Kidney (tissue), 13 donors: ENCODE measurements at regions not wholly inside any gene's neighbourhood (a gene's known extent, or its start where the extent isn't known, plus 50 kb on each side); places are given as distances from the start of the nearest gene placed in this dataset.

ENCODE experiments used
- DNase-seq, 5 donors: peaks; one replicate each; pipeline ENCODE4 v3.0.0-alpha.2; 2013 to 2020
- FAIRE-seq: peaks from 2 replicates; lab custom pipeline; 2012; peaks lifted over from hg19 to GRCh38; lab: Jason Lieb, UNC
- H3K27ac ChIP-seq, 2 donors: one replicate each; pipeline ENCODE4 v1.7.0; 2013; ENCODE audit warnings: low read depth in 2 of 2, low read length in 2 of 2, inconsistent platforms in 1 of 2
- H3K27me3 ChIP-seq: one replicate; pipeline ENCODE4 v1.7.1; 2013; ENCODE audit warnings: low read length, inconsistent platforms; ENCODE audit not compliant: control insufficient read depth, insufficient read depth
- H3K36me3 ChIP-seq, 3 donors: one replicate each; pipeline versions ENCODE4 v1.7.0 to v1.7.1; 2013; ENCODE audit warnings: low read length in 3 of 3, control low read depth in 1 of 3, inconsistent platforms in 1 of 3; ENCODE audit not compliant: insufficient read depth in 3 of 3, control insufficient read depth in 2 of 3
- H3K4me1 ChIP-seq, 3 donors: one replicate each; pipeline versions ENCODE4 v1.7.0 to v1.7.1; 2013; ENCODE audit warnings: low read length in 3 of 3, inconsistent platforms in 1 of 3, low read depth in 1 of 3; ENCODE audit not compliant: control insufficient read depth in 2 of 3, insufficient read depth in 2 of 3
- H3K4me3 ChIP-seq, 3 donors: one replicate each; pipeline versions ENCODE4 v1.7.0 to v1.8.1; 2013; ENCODE audit warnings: low read length in 3 of 3, control low read depth in 1 of 3, inconsistent platforms in 1 of 3
- H3K9ac ChIP-seq, 3 donors: one replicate each; pipeline versions ENCODE4 v1.7.0 to v1.7.1; 2013; ENCODE audit warnings: low read length in 3 of 3, control low read depth in 1 of 3, inconsistent platforms in 1 of 3
- H3K9me3 ChIP-seq, 3 donors: one replicate each; pipeline versions ENCODE4 v1.7.0 to v1.7.1; 2013; ENCODE audit warnings: low read length in 3 of 3, control low read depth in 1 of 3, inconsistent platforms in 1 of 3; ENCODE audit not compliant: control insufficient read depth in 2 of 3, insufficient read depth in 1 of 3
- intact Hi-C: fragments of 100-400 bp; cut with DNase I; formaldehyde crosslinking; loops from one replicate; pipeline ENCODE4 v1.11.1; 2022
- TF ChIP-seq, protein P1 (sequence below): IDR thresholded peaks from 3 replicates; pipeline ENCODE4 v1.5.1; 2012; ENCODE audit warnings: mild to moderate bottlenecking, moderate library complexity, borderline replicate concordance; ENCODE audit not compliant: insufficient read depth; ENCODE audit errors: extremely low read depth
- donor health status: control.
- donor health status: control.
- donor health status: control.
- donor health status: control.
- donor health status: control.
- donor health status: DM: yes; HTN: yes; CAD: no.
- donor health status: Normal renal cell carcinoma (clear cell type).

DNA sequence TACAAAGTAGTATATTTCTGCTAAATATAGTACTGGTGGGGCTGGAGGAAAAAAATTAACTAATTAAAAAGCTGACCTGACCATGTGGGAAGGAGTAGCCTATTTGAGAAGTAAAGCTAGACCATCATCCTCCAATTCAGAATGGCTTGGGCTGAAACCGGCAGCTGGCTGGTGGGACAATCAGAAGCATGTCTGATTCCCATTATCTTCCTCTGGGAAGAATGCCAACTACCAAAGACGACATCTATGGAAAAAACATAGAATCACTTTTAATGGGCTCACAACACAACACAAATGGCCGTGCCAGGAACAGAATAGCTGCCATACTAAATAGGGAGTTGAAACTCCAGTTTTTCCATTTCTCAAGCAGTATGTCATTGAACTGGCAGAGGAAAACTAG is 120.4 kb upstream of the FREM2 start:
- Histone ChIP-seq H3K9me3 (no peaks in the 10 kb centered on the region), H3K36me3 (no peaks in the 10 kb centered on the region), H3K27me3 (no peaks in the 10 kb centered on the region), H3K4me1 (peaks cover 0 to 3% (median 0%) of the 10 kb centered on the region in 3 donors), H3K9ac (no peak overlapping the region), H3K27ac (no peak overlapping the region), H3K4me3 (no peak overlapping the region)
- DNase-seq: no peak
- no peak for FAIRE-seq
- TF ChIP-seq, protein P1, sequence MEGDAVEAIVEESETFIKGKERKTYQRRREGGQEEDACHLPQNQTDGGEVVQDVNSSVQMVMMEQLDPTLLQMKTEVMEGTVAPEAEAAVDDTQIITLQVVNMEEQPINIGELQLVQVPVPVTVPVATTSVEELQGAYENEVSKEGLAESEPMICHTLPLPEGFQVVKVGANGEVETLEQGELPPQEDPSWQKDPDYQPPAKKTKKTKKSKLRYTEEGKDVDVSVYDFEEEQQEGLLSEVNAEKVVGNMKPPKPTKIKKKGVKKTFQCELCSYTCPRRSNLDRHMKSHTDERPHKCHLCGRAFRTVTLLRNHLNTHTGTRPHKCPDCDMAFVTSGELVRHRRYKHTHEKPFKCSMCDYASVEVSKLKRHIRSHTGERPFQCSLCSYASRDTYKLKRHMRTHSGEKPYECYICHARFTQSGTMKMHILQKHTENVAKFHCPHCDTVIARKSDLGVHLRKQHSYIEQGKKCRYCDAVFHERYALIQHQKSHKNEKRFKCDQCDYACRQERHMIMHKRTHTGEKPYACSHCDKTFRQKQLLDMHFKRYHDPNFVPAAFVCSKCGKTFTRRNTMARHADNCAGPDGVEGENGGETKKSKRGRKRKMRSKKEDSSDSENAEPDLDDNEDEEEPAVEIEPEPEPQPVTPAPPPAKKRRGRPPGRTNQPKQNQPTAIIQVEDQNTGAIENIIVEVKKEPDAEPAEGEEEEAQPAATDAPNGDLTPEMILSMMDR: no peak
- intact Hi-C loops: no loop called here

DNA sequence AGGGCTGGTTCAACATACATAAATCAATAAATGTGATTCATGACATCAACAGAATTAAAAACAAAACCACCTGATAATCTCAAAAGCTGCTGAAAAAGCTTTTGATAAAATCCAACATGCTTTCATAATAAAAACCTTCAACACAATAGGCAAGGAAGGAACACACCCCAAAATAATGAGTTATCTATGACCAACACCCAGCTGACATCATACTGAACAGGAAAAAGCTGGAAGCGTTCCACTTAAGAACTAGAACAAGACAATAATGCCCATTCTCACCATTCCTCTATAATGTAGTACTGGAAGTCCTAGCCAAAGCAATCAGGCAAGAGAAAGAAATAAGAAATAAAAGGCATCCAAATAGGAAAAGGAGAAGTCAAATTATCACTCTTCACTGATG is 116.2 kb upstream of the FREM2 start:
- FAIRE-seq (no peak), DNase-seq (no peak)
- Histone ChIP-seq H3K36me3 (no peaks in the 10 kb centered on the region), H3K4me3 (no peak overlapping the region), H3K9me3 (no peaks in the 10 kb centered on the region), H3K4me1 (no peaks in the 10 kb centered on the region), H3K9ac (no peak overlapping the region), H3K27me3 (no peaks in the 10 kb centered on the region), H3K27ac (no peak overlapping the region)
- intact Hi-C loops: no loop called here
- TF ChIP-seq, protein P1: no peak

DNA sequence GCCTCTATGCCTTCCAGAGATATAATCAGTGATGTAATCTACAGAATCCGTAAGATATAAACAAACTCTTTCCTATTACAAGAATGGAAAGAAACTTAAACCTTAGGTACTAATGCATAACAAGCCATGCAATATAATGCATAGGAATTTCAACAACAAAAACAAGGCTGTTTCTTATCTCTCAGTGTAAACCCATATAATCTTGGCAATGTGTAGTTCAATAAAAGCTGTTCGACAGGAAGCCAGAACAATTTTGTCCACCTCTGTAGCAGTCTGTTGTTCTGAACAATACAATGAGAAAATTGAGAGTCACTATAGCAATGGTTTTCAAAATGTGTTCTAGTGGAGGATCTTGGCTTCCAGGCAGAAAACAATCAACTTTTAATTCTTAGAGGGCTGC is 111.5 kb upstream of the FREM2 start:
- no peak overlapping the region for H3K9ac ChIP-seq
- TF ChIP-seq, protein P1: no peak
- H3K4me3 ChIP-seq: no peak overlapping the region
- intact Hi-C loops: no loop called here
- H3K9me3 ChIP-seq: no peaks in the 10 kb centered on the region
- H3K36me3 ChIP-seq: no peaks in the 10 kb centered on the region
- no peaks in the 10 kb centered on the region for H3K4me1 ChIP-seq
- no peak for DNase-seq
- H3K27ac ChIP-seq: no peak overlapping the region
- no peak for FAIRE-seq
- H3K27me3 ChIP-seq: no peaks in the 10 kb centered on the region

DNA sequence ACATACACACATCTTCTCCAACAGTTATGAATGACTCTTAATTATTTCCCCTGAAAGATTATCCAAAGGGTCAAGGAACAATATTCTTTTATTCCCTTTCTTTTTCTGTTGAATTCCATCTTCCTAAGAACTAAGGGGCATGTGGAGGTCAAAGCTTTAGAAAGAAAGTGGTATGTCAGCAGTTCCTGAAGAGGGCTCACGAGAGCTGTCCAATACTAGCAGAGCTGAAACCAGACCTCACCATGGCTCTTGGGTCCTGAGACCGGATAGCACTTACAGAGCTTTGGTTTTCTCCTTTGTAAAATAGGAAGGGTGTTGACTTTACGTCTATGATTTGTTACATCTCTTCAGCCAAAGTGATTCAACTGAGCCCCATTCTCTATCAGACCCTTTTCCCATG is 109.8 kb upstream of the FREM2 start:
- H3K36me3 ChIP-seq: no peaks in the 10 kb centered on the region
- no peak overlapping the region for H3K4me3 ChIP-seq
- H3K27ac ChIP-seq: no peak overlapping the region
- no peaks in the 10 kb centered on the region for H3K4me1 ChIP-seq
- FAIRE-seq (no peak), DNase-seq (peak in 1 of 5 donors; percentile 3)
- intact Hi-C loops: no loop called here
- H3K27me3 ChIP-seq: no peaks in the 10 kb centered on the region
- TF ChIP-seq, protein P1: no peak
- H3K9me3 ChIP-seq: no peaks in the 10 kb centered on the region
- no peak overlapping the region for H3K9ac ChIP-seq
